GM18951 (cell line): ENCODE measurements at regions not wholly inside any gene's neighbourhood (a gene's known extent, or its start where the extent isn't known, plus 50 kb on each side); places are given as distances from the start of the nearest gene placed in this dataset.

ENCODE experiments used
- POLR2A ChIP-seq: IDR thresholded peaks from 4 replicates; pipeline ENCODE4 v1.6.1; 2011; ENCODE audit warnings: mild to moderate bottlenecking; ENCODE audit not compliant: insufficient read length, insufficient read depth; ENCODE audit errors: extremely low read depth
- in situ Hi-C: fragments of 300-500 bp; cut with MboI; formaldehyde crosslinking; loops from one replicate; pipeline ENCODE4 v1.12.0; 2022; ENCODE audit warnings: low sequenced_read_pairs, mixed read lengths, inconsistent platforms; ENCODE audit not compliant: unreplicated experiment

- in situ Hi-C loops = no loop called here
- TF ChIP-seq POLR2A = no peak
These were observed 603.1 kb downstream of the MCTP2 start for GRCh38 chr15:94834494-94834893.

- in situ Hi-C loops = no loop called here
- no peak for TF ChIP-seq POLR2A
These were observed 606.9 kb downstream of the MCTP2 start for GRCh38 chr15:94838281-94838680.

- in situ Hi-C loops = no loop called here
These were observed 609.7 kb downstream of the MCTP2 start for GRCh38 chr15:94840794-94841783.

GRCh38 chr15:94843060-94843459 lies 611.7 kb downstream of the MCTP2 start:
- TF ChIP-seq POLR2A = no peak
- in situ Hi-C loops = no loop called here

More at GRCh38 chr15:94840794-94841783, 609.7 kb downstream of the MCTP2 start:
- no peak for TF ChIP-seq POLR2A

- TF ChIP-seq POLR2A = no peak
- in situ Hi-C loops = no loop called here
These were observed 612.8 kb downstream of the MCTP2 start for GRCh38 chr15:94844198-94844537.

- in situ Hi-C loops = no loop called here
- no peak for TF ChIP-seq POLR2A
These were observed 613.4 kb downstream of the MCTP2 start for GRCh38 chr15:94844538-94845389.

- TF ChIP-seq POLR2A = no peak
These were observed 614.0 kb downstream of the MCTP2 start for GRCh38 chr15:94845390-94845716.

GRCh38 chr15:94847325-94847724 lies 616.0 kb downstream of the MCTP2 start:
- TF ChIP-seq POLR2A = no peak
- in situ Hi-C loops = no loop called here

More at GRCh38 chr15:94845390-94845716, 614.0 kb downstream of the MCTP2 start:
- in situ Hi-C loops = no loop called here

- in situ Hi-C loops = no loop called here
- TF ChIP-seq POLR2A = no peak
These were observed 616.7 kb downstream of the MCTP2 start for GRCh38 chr15:94848054-94848453.

GRCh38 chr15:94855018-94855408 lies 623.7 kb downstream of the MCTP2 start:
- no peak for TF ChIP-seq POLR2A
- in situ Hi-C loops = no loop called here

- in situ Hi-C loops = no loop called here
- TF ChIP-seq POLR2A = no peak
These were observed 624.3 kb downstream of the MCTP2 start for GRCh38 chr15:94855409-94856266.

GRCh38 chr15:94856267-94856854 lies 625.0 kb downstream of the MCTP2 start:
- TF ChIP-seq POLR2A = no peak
- in situ Hi-C loops = no loop called here

GRCh38 chr15:94857466-94857865 lies 626.1 kb downstream of the MCTP2 start:
- TF ChIP-seq POLR2A = no peak
- in situ Hi-C loops = no loop called here

GRCh38 chr15:94858011-94858410 lies 626.6 kb downstream of the MCTP2 start:
- TF ChIP-seq POLR2A = no peak
- in situ Hi-C loops = no loop called here
